Hematopoietic multipotent progenitor cell treated with erythropoietin and hydrocortisone succinate and interleukin-3 and kit ligand, for 17 days (in vitro differentiated cells): ENCODE measurements at regions not wholly inside any gene's neighbourhood (a gene's known extent, or its start where the extent isn't known, plus 50 kb on each side); places are given as distances from the start of the nearest gene placed in this dataset.

ENCODE experiments used
- DNase-seq: peaks from one replicate; pipeline ENCODE4 v3.0.0-alpha.2; 2015; ENCODE audit warnings: low spot score

- DNase-seq, result no peak
Measured at GRCh38 chr2:23200068-23200786, 184.8 kb upstream of the KLHL29 start.

GRCh38 chr2:23200787-23201114, 184.2 kb upstream of the KLHL29 start:
- no peak for DNase-seq

- no peak for DNase-seq
Measured at GRCh38 chr2:23203383-23203782, 181.6 kb upstream of the KLHL29 start.

- no peak for DNase-seq
Measured at GRCh38 chr2:23204685-23205242, 180.2 kb upstream of the KLHL29 start.

GRCh38 chr2:23206650-23207049, 178.3 kb upstream of the KLHL29 start:
- no peak for DNase-seq

GRCh38 chr2:23207871-23208270, 177.1 kb upstream of the KLHL29 start:
- DNase-seq, result no peak

GRCh38 chr2:23208339-23208738, 176.6 kb upstream of the KLHL29 start:
- DNase-seq, result no peak

GRCh38 chr2:23209059-23209458, 175.9 kb upstream of the KLHL29 start:
- DNase-seq, result no peak

- no peak for DNase-seq
Measured at GRCh38 chr2:23211987-23212583, 172.9 kb upstream of the KLHL29 start.

- DNase-seq, result no peak
Measured at GRCh38 chr2:23213196-23213595, 171.8 kb upstream of the KLHL29 start.

GRCh38 chr2:23215016-23215415, 170.0 kb upstream of the KLHL29 start:
- DNase-seq, result no peak

- no peak for DNase-seq
Measured at GRCh38 chr2:23219666-23220065, 165.3 kb upstream of the KLHL29 start.

- DNase-seq, result no peak
Measured at GRCh38 chr2:23220513-23221094, 164.4 kb upstream of the KLHL29 start.

- DNase-seq, result no peak
Measured at GRCh38 chr2:23221236-23221635, 163.7 kb upstream of the KLHL29 start.

- no peak for DNase-seq
Measured at GRCh38 chr2:23221901-23222300, 163.1 kb upstream of the KLHL29 start.

GRCh38 chr2:23230885-23231284, 154.1 kb upstream of the KLHL29 start:
- no peak for DNase-seq

GRCh38 chr2:23231865-23232264, 153.1 kb upstream of the KLHL29 start:
- DNase-seq, result no peak

GRCh38 chr2:23235292-23235691, 149.7 kb upstream of the KLHL29 start:
- DNase-seq, result no peak

- DNase-seq, result no peak
Measured at GRCh38 chr2:23235736-23236135, 149.2 kb upstream of the KLHL29 start.

GRCh38 chr2:23237147-23237546, 147.8 kb upstream of the KLHL29 start:
- no peak for DNase-seq

GRCh38 chr2:23238011-23238657, 146.8 kb upstream of the KLHL29 start:
- no peak for DNase-seq

GRCh38 chr2:23239374-23239773, 145.6 kb upstream of the KLHL29 start:
- DNase-seq, result no peak

GRCh38 chr2:23241121-23241520, 143.9 kb upstream of the KLHL29 start:
- no peak for DNase-seq
